Loucy (cell line): ENCODE measurements at regions not wholly inside any gene's neighbourhood (a gene's known extent, or its start where the extent isn't known, plus 50 kb on each side); places are given as distances from the start of the nearest gene placed in this dataset.
"Not testable (repeated sequence)": the region's sequence is repeated elsewhere in the genome, so short reads cannot be mapped to it uniquely, and the experiment has no call there.

ENCODE experiments used
- H2AFZ ChIP-seq: fragments of 200-600 bp; sonication (generic); 2 replicates; pipeline ENCODE4 v1.6.0; 2016; ENCODE audit warnings: antibody characterized with exemption, mild to moderate bottlenecking, low read length, moderate library complexity
- H3F3A ChIP-seq: fragments of 200-600 bp; 2 replicates; pipeline ENCODE4 v1.6.0; 2016; ENCODE audit warnings: antibody characterized with exemption, low read depth, mild to moderate bottlenecking
- H3K27me3 ChIP-seq: fragments of 200-600 bp; sonication (generic); 2 replicates; pipeline ENCODE4 v1.6.1; 2014; ENCODE audit warnings: low read length, mild to moderate bottlenecking; ENCODE audit not compliant: insufficient read depth, poor library complexity, severe bottlenecking
- H3K36me3 ChIP-seq: fragments of 200-600 bp; sonication (generic); 2 replicates; pipeline ENCODE4 v1.6.1; 2016; ENCODE audit warnings: low read length; ENCODE audit not compliant: insufficient read depth
- H3K4me1 ChIP-seq: fragments of 200-600 bp; sonication (generic); 2 replicates; pipeline ENCODE4 v1.5.1; 2014; ENCODE audit warnings: low read length, mild to moderate bottlenecking; ENCODE audit not compliant: insufficient read depth, poor library complexity, severe bottlenecking
- H3K4me2 ChIP-seq: fragments of 200-600 bp; sonication (generic); 2 replicates; pipeline ENCODE4 v1.6.0; 2014; ENCODE audit warnings: antibody characterized with exemption, low read length, low read depth, mild to moderate bottlenecking; ENCODE audit not compliant: poor library complexity, severe bottlenecking
- H3K4me3 ChIP-seq: fragments of 200-600 bp; sonication (generic); 2 replicates; pipeline ENCODE4 v1.5.1; 2014; ENCODE audit warnings: low read length, mild to moderate bottlenecking, mixed read lengths; ENCODE audit not compliant: poor library complexity, severe bottlenecking
- H3K79me2 ChIP-seq: fragments of 200-600 bp; sonication (generic); 2 replicates; pipeline ENCODE4 v1.6.1; 2014; ENCODE audit warnings: low read length; ENCODE audit not compliant: insufficient read depth
- H3K9ac ChIP-seq: fragments of 200-600 bp; sonication (generic); 2 replicates; pipeline ENCODE4 v1.6.0; 2014; ENCODE audit warnings: mild to moderate bottlenecking, low read depth, low read length, moderate library complexity; ENCODE audit not compliant: poor library complexity, severe bottlenecking
- H3K9me2 ChIP-seq: fragments of 200-600 bp; sonication (generic); replicated peaks from 2 replicates; pipeline ENCODE4 v1.6.1; 2016; ENCODE audit warnings: low read depth, low read length, mixed read lengths
- H3K9me3 ChIP-seq: fragments of 200-600 bp; sonication (generic); 2 replicates; pipeline ENCODE4 v1.6.1; 2014; ENCODE audit warnings: mild to moderate bottlenecking, antibody characterized with exemption, low read length, low read depth; ENCODE audit not compliant: insufficient read depth
- H4K20me1 ChIP-seq: fragments of 200-600 bp; sonication (generic); 2 replicates; pipeline ENCODE4 v1.6.0; 2014; ENCODE audit warnings: antibody characterized with exemption, low read length, mild to moderate bottlenecking; ENCODE audit not compliant: insufficient read depth, poor library complexity, severe bottlenecking
- CTCF ChIP-seq: fragments of 200-600 bp; sonication (generic); conservative IDR thresholded peaks from 2 replicates; pipeline ENCODE4 v1.5.1; 2014; ENCODE audit warnings: mild to moderate bottlenecking, antibody characterized with exemption, low read length
- EZH2phosphoT487 ChIP-seq: fragments of 200-600 bp; IDR thresholded peaks from 2 replicates; pipeline ENCODE4 v1.6.1; 2018; ENCODE audit warnings: antibody characterized with exemption, mild to moderate bottlenecking, moderate library complexity, borderline replicate concordance

DNA sequence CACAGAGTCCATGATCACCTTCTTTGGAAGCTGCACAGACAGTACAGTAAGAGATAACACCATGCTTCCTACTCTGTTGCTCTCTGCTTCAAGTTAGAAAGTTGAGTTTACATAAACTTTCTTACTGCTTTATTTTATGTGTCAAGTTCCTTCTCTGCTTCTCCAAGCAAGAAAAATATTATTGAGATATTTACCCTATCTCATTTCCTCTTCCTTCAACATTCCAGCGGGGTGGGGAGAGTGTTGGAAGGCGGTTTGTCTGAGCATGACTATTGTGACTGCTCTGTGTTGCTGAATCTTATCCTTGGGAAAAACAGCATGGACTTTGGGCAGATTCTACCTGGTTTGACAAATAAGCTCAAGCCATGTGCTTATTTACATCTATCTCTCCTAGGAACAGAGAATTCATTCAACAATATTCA, 66.9 kb upstream of the EPB41L4A start:
- Histone ChIP-seq H3K4me3 (no peak overlapping the region), H3F3A (no peaks in the 10 kb centered on the region)
- TF ChIP-seq EZH2phosphoT487 (no peak), CTCF (no peak)

GRCh38 chr5:112491257-112491656, 72.2 kb upstream of the EPB41L4A start:
- H3F3A ChIP-seq: no peaks in the 10 kb centered on the region
- no peak overlapping the region for H2AFZ ChIP-seq
- no peak overlapping the region for H3K9ac ChIP-seq
- no peak overlapping the region for H3K4me2 ChIP-seq
- no peaks in the 10 kb centered on the region for H3K27me3 ChIP-seq
- H3K4me3 ChIP-seq: no peak overlapping the region
- H3K9me3 ChIP-seq: no peaks in the 10 kb centered on the region
- H3K4me1 ChIP-seq: no peaks in the 10 kb centered on the region
- TF ChIP-seq EZH2phosphoT487 (no peak), CTCF (peak; percentile 54)
- no peaks in the 10 kb centered on the region for H3K36me3 ChIP-seq
- no peaks in the 10 kb centered on the region for H3K79me2 ChIP-seq
- no peaks in the 10 kb centered on the region for H4K20me1 ChIP-seq
- no peaks in the 10 kb centered on the region for H3K9me2 ChIP-seq

More for the DNA sequence above, 66.9 kb upstream of the EPB41L4A start:
- Histone ChIP-seq H3K27me3 (no peaks in the 10 kb centered on the region), H4K20me1 (no peaks in the 10 kb centered on the region), H3K79me2 (no peaks in the 10 kb centered on the region), H3K9ac (no peak overlapping the region), H3K4me2 (no peak overlapping the region), H2AFZ (no peak overlapping the region), H3K9me2 (no peaks in the 10 kb centered on the region), H3K9me3 (no peaks in the 10 kb centered on the region), H3K36me3 (no peaks in the 10 kb centered on the region), H3K4me1 (no peaks in the 10 kb centered on the region)

GRCh38 chr5:112492291-112492690, 73.2 kb upstream of the EPB41L4A start:
- no peaks in the 10 kb centered on the region for H3K36me3 ChIP-seq
- H3K4me1 ChIP-seq: no peaks in the 10 kb centered on the region
- H3K4me3 ChIP-seq: no peak overlapping the region
- H3K79me2 ChIP-seq: no peaks in the 10 kb centered on the region
- no peaks in the 10 kb centered on the region for H3F3A ChIP-seq
- H3K9ac ChIP-seq: no peak overlapping the region
- no peaks in the 10 kb centered on the region for H3K9me2 ChIP-seq
- TF ChIP-seq EZH2phosphoT487 (no peak), CTCF (peak; percentile 76)
- no peaks in the 10 kb centered on the region for H3K9me3 ChIP-seq
- H2AFZ ChIP-seq: no peak overlapping the region
- no peaks in the 10 kb centered on the region for H3K27me3 ChIP-seq
- no peak overlapping the region for H3K4me2 ChIP-seq
- H4K20me1 ChIP-seq: no peaks in the 10 kb centered on the region

- H3K9ac ChIP-seq, H3K9me3 ChIP-seq, H3K4me2 ChIP-seq, H3K4me1 ChIP-seq, H3K4me3 ChIP-seq, H2AFZ ChIP-seq, H3K27me3 ChIP-seq, H3K9me2 ChIP-seq, H3K36me3 ChIP-seq, H3K79me2 ChIP-seq, H3F3A ChIP-seq, H4K20me1 ChIP-seq: not testable (repeated sequence)
Observed at GRCh38 chr5:112503749-112504501, 84.8 kb upstream of the EPB41L4A start.

- not testable (repeated sequence) for H3K9me3 ChIP-seq, H2AFZ ChIP-seq, H3K27me3 ChIP-seq, H3F3A ChIP-seq, H3K9me2 ChIP-seq, H3K79me2 ChIP-seq, H3K4me1 ChIP-seq, H3K36me3 ChIP-seq, H3K4me2 ChIP-seq, H3K4me3 ChIP-seq, H4K20me1 ChIP-seq, H3K9ac ChIP-seq
Observed at GRCh38 chr5:112509097-112509496, 90.0 kb upstream of the EPB41L4A start.
